GM18858 (cell line): ENCODE measurements at regions not wholly inside any gene's neighbourhood (a gene's known extent, or its start where the extent isn't known, plus 50 kb on each side); places are given as distances from the start of the nearest gene placed in this dataset.

Experiments
- ATAC-seq: cut with Tn5 transposase; IDR thresholded peaks from one replicate; pipeline ENCODE4 v1.9.1; 2021; ENCODE audit not compliant: unreplicated experiment

- ATAC-seq: no peak
Observed at GRCh38 chr18:78538669-78539440, 440.8 kb upstream of the SALL3 start.

- no peak for ATAC-seq
Observed at GRCh38 chr18:78540636-78541529, 438.7 kb upstream of the SALL3 start.

- no peak for ATAC-seq
Observed at GRCh38 chr18:78542204-78542603, 437.4 kb upstream of the SALL3 start.

GRCh38 chr18:78543201-78543725 lies 436.4 kb upstream of the SALL3 start:
- ATAC-seq: no peak

GRCh38 chr18:78546281-78546680 lies 433.3 kb upstream of the SALL3 start:
- ATAC-seq: no peak

- no peak for ATAC-seq
Observed at GRCh38 chr18:78547817-78548216, 431.8 kb upstream of the SALL3 start.

GRCh38 chr18:78548261-78549058 lies 431.2 kb upstream of the SALL3 start:
- ATAC-seq: no peak

GRCh38 chr18:78549971-78550370 lies 429.6 kb upstream of the SALL3 start:
- ATAC-seq: no peak

GRCh38 chr18:78554944-78555608 lies 424.5 kb upstream of the SALL3 start:
- no peak for ATAC-seq

GRCh38 chr18:78557371-78557770 lies 422.2 kb upstream of the SALL3 start:
- ATAC-seq: no peak

- ATAC-seq: no peak
Observed at GRCh38 chr18:78558101-78558810, 421.4 kb upstream of the SALL3 start.

- ATAC-seq: no peak
Observed at GRCh38 chr18:78558948-78559347, 420.7 kb upstream of the SALL3 start.

- ATAC-seq: no peak
Observed at GRCh38 chr18:78559584-78559983, 420.0 kb upstream of the SALL3 start.

- ATAC-seq: no peak
Observed at GRCh38 chr18:78561757-78562510, 417.7 kb upstream of the SALL3 start.

GRCh38 chr18:78562531-78562961 lies 417.1 kb upstream of the SALL3 start:
- no peak for ATAC-seq

- ATAC-seq: no peak
Observed at GRCh38 chr18:78563110-78563509, 416.5 kb upstream of the SALL3 start.

- ATAC-seq: no peak
Observed at GRCh38 chr18:78564030-78564429, 415.6 kb upstream of the SALL3 start.

- ATAC-seq: no peak
Observed at GRCh38 chr18:78564518-78564917, 415.1 kb upstream of the SALL3 start.

GRCh38 chr18:78565240-78565639 lies 414.4 kb upstream of the SALL3 start:
- no peak for ATAC-seq
